ENCODE measurements at regions not wholly inside any gene's neighbourhood (a gene's known extent, or its start where the extent isn't known, plus 50 kb on each side); places are given as distances from the start of the nearest gene placed in this dataset.

DNA sequence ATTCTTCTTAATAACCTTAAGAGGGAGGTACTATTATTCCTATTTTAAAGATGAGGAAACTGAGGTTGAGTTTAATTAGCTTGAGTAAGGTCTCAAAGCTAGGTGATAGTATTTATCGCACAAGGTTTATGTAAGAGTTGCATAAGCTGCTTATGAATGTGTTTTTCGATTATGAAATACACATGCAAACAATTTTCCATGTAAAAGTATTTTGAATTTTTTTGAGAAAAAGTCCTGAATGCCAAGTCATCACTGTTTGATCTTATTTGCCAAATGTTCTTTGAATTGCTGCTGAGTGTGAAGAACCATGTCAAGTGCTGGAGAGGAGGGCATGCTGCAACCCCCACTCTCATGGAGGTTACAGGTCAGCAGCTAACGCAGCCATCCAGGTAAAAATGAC lies 174.4 kb downstream of the CARTPT start:
- no peaks in the 10 kb centered on the region for H3F3A ChIP-seq (ENCODE audit: insufficient read depth)
- H3K4me2 ChIP-seq (ENCODE audit: low read depth, low read length, poor library complexity, severe bottlenecking) = no peak overlapping the region
- no peak overlapping the region for H3K4me3 ChIP-seq (ENCODE audit: insufficient read depth, low read length, poor library complexity, severe bottlenecking)
- no peak overlapping the region for H2AFZ ChIP-seq (ENCODE audit: low read depth, low read length, severe bottlenecking)
- H3K27me3 ChIP-seq (ENCODE audit: low read length) = no peaks in the 10 kb centered on the region
- no peak overlapping the region for H3K9ac ChIP-seq (ENCODE audit: low read length)
- H3K79me2 ChIP-seq (ENCODE audit: insufficient read depth, low read length) = no peaks in the 10 kb centered on the region
- 0 out of 2 replicates have a peak, but pooled peaks cover 2% of the 10 kb centered on the region for H3K9me2 ChIP-seq (replicated peaks; ENCODE audit: insufficient read depth, low read length)
- H3K27ac ChIP-seq (ENCODE audit: low read depth, low read length) = no peak overlapping the region
- no peaks in the 10 kb centered on the region for H3K9me3 ChIP-seq (ENCODE audit: insufficient read depth, low read length)
- no peaks in the 10 kb centered on the region for H3K36me3 ChIP-seq (ENCODE audit: low read length)
- no peaks in the 10 kb centered on the region for H4K20me1 ChIP-seq (ENCODE audit: low read depth, low read length)
- TF ChIP-seq EZH2phosphoT487 (conservative IDR thresholded peaks at IDR 0.05; ENCODE audit: low read length) = no peak

DNA sequence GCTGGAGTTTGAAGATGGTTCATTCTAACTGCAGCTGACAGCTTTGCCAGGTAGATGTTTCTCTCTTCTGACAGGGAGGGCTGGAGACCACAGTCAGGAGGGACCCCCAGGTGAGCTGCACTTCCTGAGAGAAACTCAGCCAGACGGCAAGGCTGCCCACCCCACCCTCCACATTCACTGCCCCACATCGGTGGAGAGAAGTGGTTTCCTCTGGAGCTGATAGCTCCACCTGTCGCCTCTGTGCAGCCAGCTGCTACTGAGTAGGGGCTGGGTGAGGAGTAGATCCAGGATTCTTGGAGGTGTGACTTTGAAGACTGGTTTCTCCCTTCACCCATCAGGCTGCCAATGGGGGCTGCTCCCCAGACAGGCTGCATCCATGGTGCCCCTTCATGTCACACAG lies 175.0 kb downstream of the CARTPT start:
- H3K9ac ChIP-seq (ENCODE audit: low read length) = no peak overlapping the region
- no peak overlapping the region for H3K27ac ChIP-seq (ENCODE audit: low read depth, low read length)
- H3K4me3 ChIP-seq (ENCODE audit: insufficient read depth, low read length, poor library complexity, severe bottlenecking) = no peak overlapping the region
- no peaks in the 10 kb centered on the region for H3K27me3 ChIP-seq (ENCODE audit: low read length)
- H4K20me1 ChIP-seq (ENCODE audit: low read depth, low read length) = no peaks in the 10 kb centered on the region
- no peak overlapping the region for H3K4me2 ChIP-seq (ENCODE audit: low read depth, low read length, poor library complexity, severe bottlenecking)
- TF ChIP-seq, protein P1, sequence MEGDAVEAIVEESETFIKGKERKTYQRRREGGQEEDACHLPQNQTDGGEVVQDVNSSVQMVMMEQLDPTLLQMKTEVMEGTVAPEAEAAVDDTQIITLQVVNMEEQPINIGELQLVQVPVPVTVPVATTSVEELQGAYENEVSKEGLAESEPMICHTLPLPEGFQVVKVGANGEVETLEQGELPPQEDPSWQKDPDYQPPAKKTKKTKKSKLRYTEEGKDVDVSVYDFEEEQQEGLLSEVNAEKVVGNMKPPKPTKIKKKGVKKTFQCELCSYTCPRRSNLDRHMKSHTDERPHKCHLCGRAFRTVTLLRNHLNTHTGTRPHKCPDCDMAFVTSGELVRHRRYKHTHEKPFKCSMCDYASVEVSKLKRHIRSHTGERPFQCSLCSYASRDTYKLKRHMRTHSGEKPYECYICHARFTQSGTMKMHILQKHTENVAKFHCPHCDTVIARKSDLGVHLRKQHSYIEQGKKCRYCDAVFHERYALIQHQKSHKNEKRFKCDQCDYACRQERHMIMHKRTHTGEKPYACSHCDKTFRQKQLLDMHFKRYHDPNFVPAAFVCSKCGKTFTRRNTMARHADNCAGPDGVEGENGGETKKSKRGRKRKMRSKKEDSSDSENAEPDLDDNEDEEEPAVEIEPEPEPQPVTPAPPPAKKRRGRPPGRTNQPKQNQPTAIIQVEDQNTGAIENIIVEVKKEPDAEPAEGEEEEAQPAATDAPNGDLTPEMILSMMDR (IDR thresholded peaks at IDR 0.05; ENCODE audit: insufficient read depth, low read length, poor library complexity, severe bottlenecking) = no peak
- TF ChIP-seq EZH2phosphoT487 (conservative IDR thresholded peaks at IDR 0.05; ENCODE audit: low read length) = no peak
- H3K36me3 ChIP-seq (ENCODE audit: low read length) = no peaks in the 10 kb centered on the region
- H2AFZ ChIP-seq (ENCODE audit: low read depth, low read length, severe bottlenecking) = no peak overlapping the region
- 0 out of 2 replicates have a peak, but pooled peaks cover 2% of the 10 kb centered on the region for H3K9me2 ChIP-seq (replicated peaks; ENCODE audit: insufficient read depth, low read length)
- H3F3A ChIP-seq (ENCODE audit: insufficient read depth) = no peaks in the 10 kb centered on the region
- no peaks in the 10 kb centered on the region for H3K79me2 ChIP-seq (ENCODE audit: insufficient read depth, low read length)
- H3K9me3 ChIP-seq (ENCODE audit: insufficient read depth, low read length) = no peaks in the 10 kb centered on the region

DNA sequence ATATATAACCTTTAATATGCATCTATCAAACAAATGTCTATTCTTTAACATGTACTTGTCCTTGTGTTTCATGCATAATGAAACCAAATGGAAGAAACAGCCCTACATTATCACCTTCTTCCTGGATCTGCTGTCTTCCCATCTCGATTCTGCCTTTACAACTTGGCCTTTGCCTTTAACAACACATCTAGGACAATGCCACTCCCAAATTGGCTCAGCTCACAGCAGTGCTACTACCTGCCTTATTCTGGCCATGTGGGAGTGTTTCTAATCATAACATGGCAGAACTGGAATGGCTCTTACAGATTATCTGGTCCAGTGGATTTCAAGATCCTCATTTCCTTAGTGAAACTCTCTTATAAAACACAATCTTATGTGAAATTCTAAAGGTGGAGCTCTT lies 176.5 kb downstream of the CARTPT start:
- TF ChIP-seq, protein P1 (IDR thresholded peaks at IDR 0.05; ENCODE audit: insufficient read depth, low read length, poor library complexity, severe bottlenecking) = no peak
- no peak for TF ChIP-seq EZH2phosphoT487 (conservative IDR thresholded peaks at IDR 0.05; ENCODE audit: low read length)
- H3K27me3 ChIP-seq (ENCODE audit: low read length) = no peaks in the 10 kb centered on the region

DNA sequence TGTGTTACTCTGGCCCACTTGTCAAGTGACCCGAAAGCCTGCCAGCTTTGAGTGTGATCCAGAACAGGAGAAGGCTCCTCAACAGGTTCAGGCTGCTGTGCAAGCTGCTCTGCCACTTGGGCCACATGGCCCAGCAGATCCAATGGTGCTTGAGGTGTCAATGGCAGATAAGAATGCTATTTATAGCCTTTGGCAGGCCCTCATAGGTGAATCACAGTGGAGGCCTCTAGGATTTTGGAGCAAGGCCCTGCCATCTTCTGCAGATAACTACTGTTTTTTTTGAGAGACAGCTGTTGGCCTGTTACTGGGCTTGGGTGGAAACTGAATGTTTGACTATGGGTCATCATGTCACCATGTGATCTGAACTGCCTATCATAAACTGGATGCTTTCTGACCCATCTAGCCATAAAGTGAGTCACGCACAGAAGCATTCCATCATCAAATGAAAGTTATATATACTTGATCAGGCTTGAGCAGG lies 180.8 kb downstream of the CARTPT start:
- no peak overlapping the region for H3K9ac ChIP-seq (ENCODE audit: low read length)
- H3F3A ChIP-seq (ENCODE audit: insufficient read depth) = no peaks in the 10 kb centered on the region
- H3K9me2 ChIP-seq (replicated peaks; ENCODE audit: insufficient read depth, low read length) = 0 out of 2 replicates have a peak, but pooled peaks cover 2% of the 10 kb centered on the region
- H3K27me3 ChIP-seq (ENCODE audit: low read length) = no peaks in the 10 kb centered on the region
- H3K36me3 ChIP-seq (ENCODE audit: low read length) = no peaks in the 10 kb centered on the region
- H3K4me3 ChIP-seq (ENCODE audit: insufficient read depth, low read length, poor library complexity, severe bottlenecking) = no peak overlapping the region
- no peaks in the 10 kb centered on the region for H3K9me3 ChIP-seq (ENCODE audit: insufficient read depth, low read length)
- no peaks in the 10 kb centered on the region for H3K79me2 ChIP-seq (ENCODE audit: insufficient read depth, low read length)
- no peak overlapping the region for H3K4me2 ChIP-seq (ENCODE audit: low read depth, low read length, poor library complexity, severe bottlenecking)
- no peak overlapping the region for H2AFZ ChIP-seq (ENCODE audit: low read depth, low read length, severe bottlenecking)
- TF ChIP-seq EZH2phosphoT487 (conservative IDR thresholded peaks at IDR 0.05; ENCODE audit: low read length) = no peak
- TF ChIP-seq, protein P1 (IDR thresholded peaks at IDR 0.05; ENCODE audit: insufficient read depth, low read length, poor library complexity, severe bottlenecking) = no peak
- H4K20me1 ChIP-seq (ENCODE audit: low read depth, low read length) = no peaks in the 10 kb centered on the region
- no peak overlapping the region for H3K27ac ChIP-seq (ENCODE audit: low read depth, low read length)

More for the DNA sequence above, 176.5 kb downstream of the CARTPT start:
- Histone ChIP-seq H3F3A (ENCODE audit: insufficient read depth) (no peaks in the 10 kb centered on the region), H4K20me1 (ENCODE audit: low read depth, low read length) (no peaks in the 10 kb centered on the region), H3K79me2 (ENCODE audit: insufficient read depth, low read length) (no peaks in the 10 kb centered on the region), H3K9me2 (replicated peaks; ENCODE audit: insufficient read depth, low read length) (0 out of 2 replicates have a peak, but pooled peaks cover 2% of the 10 kb centered on the region), H3K9me3 (ENCODE audit: insufficient read depth, low read length) (no peaks in the 10 kb centered on the region), H3K9ac (ENCODE audit: low read length) (no peak overlapping the region), H3K4me3 (ENCODE audit: insufficient read depth, low read length, poor library complexity, severe bottlenecking) (no peak overlapping the region), H3K36me3 (ENCODE audit: low read length) (no peaks in the 10 kb centered on the region), H3K4me2 (ENCODE audit: low read depth, low read length, poor library complexity, severe bottlenecking) (no peak overlapping the region), H3K27ac (ENCODE audit: low read depth, low read length) (no peak overlapping the region), H2AFZ (ENCODE audit: low read depth, low read length, severe bottlenecking) (no peak overlapping the region)

Data from SU-DHL-6 (cell line).